ENCODE measurements at regions not wholly inside any gene's neighbourhood (a gene's known extent, or its start where the extent isn't known, plus 50 kb on each side); places are given as distances from the start of the nearest gene placed in this dataset.

DNA sequence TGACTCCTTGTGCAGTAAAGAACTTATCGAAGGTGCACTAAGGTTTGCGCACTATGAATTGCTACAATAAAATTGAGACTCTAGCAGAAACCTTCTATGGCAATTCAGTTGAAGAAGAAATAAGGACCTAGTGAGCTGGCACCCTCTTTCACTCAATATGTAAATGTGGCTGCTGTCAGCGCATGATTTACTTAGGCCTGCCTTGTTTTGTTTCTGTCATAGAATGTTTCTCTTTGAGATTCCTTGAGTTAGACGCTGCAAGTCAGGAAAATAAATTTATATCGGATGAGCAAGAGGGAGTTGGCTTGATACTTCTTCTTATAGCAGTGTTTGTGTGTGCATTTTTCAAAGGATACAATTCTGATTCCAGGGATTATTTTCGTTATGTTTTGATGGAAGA is 322.1 kb downstream of the BLID start:
- H3K27ac ChIP-seq (ENCODE audit: low read depth, low read length): no peak overlapping the region
- no peaks in the 10 kb centered on the region for H3K4me1 ChIP-seq (ENCODE audit: insufficient read depth, low read length)
- H3K9me3 ChIP-seq (ENCODE audit: low read depth, low read length): no peaks in the 10 kb centered on the region
- H3K36me3 ChIP-seq (ENCODE audit: insufficient read depth, low read length): no peaks in the 10 kb centered on the region
- DNase-seq (ENCODE audit: insufficient read length, low spot score, missing footprints): no peak
- TF ChIP-seq, protein P1, sequence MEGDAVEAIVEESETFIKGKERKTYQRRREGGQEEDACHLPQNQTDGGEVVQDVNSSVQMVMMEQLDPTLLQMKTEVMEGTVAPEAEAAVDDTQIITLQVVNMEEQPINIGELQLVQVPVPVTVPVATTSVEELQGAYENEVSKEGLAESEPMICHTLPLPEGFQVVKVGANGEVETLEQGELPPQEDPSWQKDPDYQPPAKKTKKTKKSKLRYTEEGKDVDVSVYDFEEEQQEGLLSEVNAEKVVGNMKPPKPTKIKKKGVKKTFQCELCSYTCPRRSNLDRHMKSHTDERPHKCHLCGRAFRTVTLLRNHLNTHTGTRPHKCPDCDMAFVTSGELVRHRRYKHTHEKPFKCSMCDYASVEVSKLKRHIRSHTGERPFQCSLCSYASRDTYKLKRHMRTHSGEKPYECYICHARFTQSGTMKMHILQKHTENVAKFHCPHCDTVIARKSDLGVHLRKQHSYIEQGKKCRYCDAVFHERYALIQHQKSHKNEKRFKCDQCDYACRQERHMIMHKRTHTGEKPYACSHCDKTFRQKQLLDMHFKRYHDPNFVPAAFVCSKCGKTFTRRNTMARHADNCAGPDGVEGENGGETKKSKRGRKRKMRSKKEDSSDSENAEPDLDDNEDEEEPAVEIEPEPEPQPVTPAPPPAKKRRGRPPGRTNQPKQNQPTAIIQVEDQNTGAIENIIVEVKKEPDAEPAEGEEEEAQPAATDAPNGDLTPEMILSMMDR (IDR thresholded peaks at IDR 0.05; ENCODE audit: extremely low read depth, low read depth, low read length): no peak
- H3K79me2 ChIP-seq (ENCODE audit: insufficient read depth, low read length): no peaks in the 10 kb centered on the region
- no peaks in the 10 kb centered on the region for H3K27me3 ChIP-seq (ENCODE audit: insufficient read depth, low read length)
- H3K4me2 ChIP-seq (ENCODE audit: insufficient read depth, low read length): no peak overlapping the region
- no peak overlapping the region for H3K4me3 ChIP-seq (ENCODE audit: insufficient read depth, low read length)
- H2AFZ ChIP-seq (ENCODE audit: low read length): no peak overlapping the region
- no peaks in the 10 kb centered on the region for H4K20me1 ChIP-seq (ENCODE audit: insufficient read depth, low read length)

DNA sequence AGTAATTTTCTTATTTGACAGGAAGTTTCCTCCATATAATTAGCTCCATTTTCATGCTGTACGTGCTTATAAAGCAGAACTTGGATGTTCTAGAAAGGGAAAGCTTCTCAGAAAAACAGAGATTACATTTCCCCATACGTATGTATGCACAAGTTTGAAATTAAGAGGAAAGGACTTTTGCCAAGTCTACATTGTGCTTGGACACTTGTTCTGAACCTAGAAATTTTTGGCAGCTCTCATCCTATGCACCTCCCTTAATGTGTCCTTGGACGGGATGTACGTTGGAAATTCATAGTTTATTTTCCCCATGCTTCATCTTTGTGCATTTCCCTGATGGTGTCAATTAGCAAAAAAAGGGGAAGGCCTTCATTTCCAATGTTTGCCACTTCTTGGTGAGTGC is 322.7 kb downstream of the BLID start:
- DNase-seq (ENCODE audit: insufficient read length, low spot score, missing footprints): no peak
- no peaks in the 10 kb centered on the region for H3K36me3 ChIP-seq (ENCODE audit: insufficient read depth, low read length)
- no peaks in the 10 kb centered on the region for H3K4me1 ChIP-seq (ENCODE audit: insufficient read depth, low read length)
- H3K79me2 ChIP-seq (ENCODE audit: insufficient read depth, low read length): no peaks in the 10 kb centered on the region
- no peaks in the 10 kb centered on the region for H3K9me3 ChIP-seq (ENCODE audit: low read depth, low read length)
- no peaks in the 10 kb centered on the region for H4K20me1 ChIP-seq (ENCODE audit: insufficient read depth, low read length)
- H3K4me3 ChIP-seq (ENCODE audit: insufficient read depth, low read length): no peak overlapping the region
- H3K4me2 ChIP-seq (ENCODE audit: insufficient read depth, low read length): no peak overlapping the region
- no peak overlapping the region for H3K27ac ChIP-seq (ENCODE audit: low read depth, low read length)
- H2AFZ ChIP-seq (ENCODE audit: low read length): no peak overlapping the region
- TF ChIP-seq, protein P1 (IDR thresholded peaks at IDR 0.05; ENCODE audit: extremely low read depth, low read depth, low read length): no peak
- H3K27me3 ChIP-seq (ENCODE audit: insufficient read depth, low read length): no peaks in the 10 kb centered on the region

DNA sequence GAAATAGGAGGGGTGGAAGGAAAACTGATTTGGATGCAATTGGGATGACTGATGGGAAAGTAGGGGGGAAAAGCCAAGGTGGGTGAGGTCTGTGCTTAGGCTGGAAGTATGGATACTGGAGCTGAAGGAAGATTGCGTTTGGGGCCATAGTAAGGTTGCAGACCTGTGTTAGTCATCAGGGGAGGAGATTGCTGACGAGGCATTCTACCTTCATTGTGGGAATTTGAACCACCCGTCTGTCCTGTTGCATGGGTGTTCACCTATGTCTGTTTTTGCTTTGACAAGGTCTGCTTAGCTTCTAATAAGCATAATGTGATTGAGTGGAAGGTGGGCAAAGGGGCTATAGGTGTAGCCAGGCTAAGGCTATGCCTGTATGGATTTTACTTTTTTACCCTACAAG is 323.8 kb downstream of the BLID start:
- Histone ChIP-seq H3K27ac (ENCODE audit: low read depth, low read length) (no peak overlapping the region), H3K4me2 (ENCODE audit: insufficient read depth, low read length) (no peak overlapping the region), H3K4me3 (ENCODE audit: insufficient read depth, low read length) (no peak overlapping the region), H3K36me3 (ENCODE audit: insufficient read depth, low read length) (no peaks in the 10 kb centered on the region), H3K4me1 (ENCODE audit: insufficient read depth, low read length) (no peaks in the 10 kb centered on the region), H3K9me3 (ENCODE audit: low read depth, low read length) (no peaks in the 10 kb centered on the region), H4K20me1 (ENCODE audit: insufficient read depth, low read length) (no peaks in the 10 kb centered on the region), H2AFZ (ENCODE audit: low read length) (no peak overlapping the region), H3K79me2 (ENCODE audit: insufficient read depth, low read length) (no peaks in the 10 kb centered on the region), H3K27me3 (ENCODE audit: insufficient read depth, low read length) (no peaks in the 10 kb centered on the region)
- TF ChIP-seq, protein P1 (IDR thresholded peaks at IDR 0.05; ENCODE audit: extremely low read depth, low read depth, low read length): no peak
- no peak for DNase-seq (ENCODE audit: insufficient read length, low spot score, missing footprints)

DNA sequence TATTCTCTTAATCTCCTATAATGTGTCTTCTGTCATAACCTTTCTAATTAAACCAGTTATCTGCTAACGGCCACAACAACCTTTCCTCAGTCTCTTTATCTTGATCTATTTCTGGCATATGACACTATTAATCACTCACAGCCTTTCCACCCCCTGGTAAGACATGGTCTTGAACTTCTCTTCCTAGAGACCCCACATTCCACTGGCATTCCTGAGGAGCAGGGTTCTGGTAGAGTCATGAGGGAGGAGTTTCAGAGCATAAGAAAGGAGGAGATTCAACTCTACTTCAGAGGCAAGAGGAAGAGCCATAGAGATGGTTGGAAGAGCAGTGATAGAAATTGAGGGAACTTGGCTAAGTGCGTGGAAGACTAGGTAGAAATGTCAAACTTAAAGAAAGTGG is 325.6 kb downstream of the BLID start:
- Histone ChIP-seq H3K4me1 (ENCODE audit: insufficient read depth, low read length) (no peaks in the 10 kb centered on the region), H3K27me3 (ENCODE audit: insufficient read depth, low read length) (no peaks in the 10 kb centered on the region), H3K4me2 (ENCODE audit: insufficient read depth, low read length) (no peak overlapping the region), H3K79me2 (ENCODE audit: insufficient read depth, low read length) (no peaks in the 10 kb centered on the region), H3K27ac (ENCODE audit: low read depth, low read length) (no peak overlapping the region), H3K9me3 (ENCODE audit: low read depth, low read length) (no peaks in the 10 kb centered on the region), H4K20me1 (ENCODE audit: insufficient read depth, low read length) (no peaks in the 10 kb centered on the region), H2AFZ (ENCODE audit: low read length) (no peak overlapping the region), H3K4me3 (ENCODE audit: insufficient read depth, low read length) (no peak overlapping the region), H3K36me3 (ENCODE audit: insufficient read depth, low read length) (no peaks in the 10 kb centered on the region)
- no peak for DNase-seq (ENCODE audit: insufficient read length, low spot score, missing footprints)
- TF ChIP-seq, protein P1 (IDR thresholded peaks at IDR 0.05; ENCODE audit: extremely low read depth, low read depth, low read length): no peak
